ENCODE measurements at regions not wholly inside any gene's neighbourhood (a gene's known extent, or its start where the extent isn't known, plus 50 kb on each side); places are given as distances from the start of the nearest gene placed in this dataset.
"Not testable (repeated sequence)": the region's sequence is repeated elsewhere in the genome, so short reads cannot be mapped to it uniquely, and the experiment has no call there.

- POLR2A ChIA-PET (ENCODE audit: unreplicated experiment) = no interaction called here
- Histone ChIP-seq H4K20me1 (ENCODE audit: insufficient read depth) (no peaks in the 10 kb centered on the region), H2AFZ (no peak overlapping the region), H3K4me2 (no peak overlapping the region), H3K4me3 (no peak overlapping the region), H3K79me2 (ENCODE audit: low read depth) (no peaks in the 10 kb centered on the region), H3K9me2 (ENCODE audit: insufficient read depth) (no peaks in the 10 kb centered on the region), H3K27me3 (ENCODE audit: insufficient read depth, low read depth) (peaks cover 63% of the 10 kb centered on the region), H3K36me3 (ENCODE audit: low read depth) (no peaks in the 10 kb centered on the region), H3F3A (ENCODE audit: insufficient read depth, low read depth) (no peaks in the 10 kb centered on the region), H3K27ac (no peak overlapping the region), H3K9me3 (ENCODE audit: insufficient read depth, low read depth) (no peaks in the 10 kb centered on the region), H3K4me1 (replicated peaks; ENCODE audit: insufficient read depth) (no peaks in the 10 kb centered on the region)
- BruUV-seq (replicated peaks) = no TSS peak
- no peak for TF ChIP-seq CTCF (conservative IDR thresholded peaks at IDR 0.05)
- no peak for TF ChIP-seq EZH2 (IDR thresholded peaks at IDR 0.05; ENCODE audit: low read depth)
- no peak for DNase-seq
- intact Hi-C loops (cut with micrococcal nuclease; ENCODE audit: unreplicated experiment) = no loop called here
- CTCF ChIA-PET = no interaction called here
Measured at GRCh38 chr17:5895276-5895675, 174.9 kb upstream of the WSCD1 start.

- H3K4me1 ChIP-seq (replicated peaks; ENCODE audit: insufficient read depth) = no peaks in the 10 kb centered on the region
- no peaks in the 10 kb centered on the region for H3K9me2 ChIP-seq (ENCODE audit: insufficient read depth)
- no peaks in the 10 kb centered on the region for H3K79me2 ChIP-seq (ENCODE audit: low read depth)
- no peak overlapping the region for H2AFZ ChIP-seq
- ChIA-PET CTCF (no interaction called here), POLR2A (ENCODE audit: unreplicated experiment) (no interaction called here)
- H3K36me3 ChIP-seq (ENCODE audit: low read depth) = no peaks in the 10 kb centered on the region
- H3K4me3 ChIP-seq = no peak overlapping the region
- intact Hi-C loops (cut with micrococcal nuclease; ENCODE audit: unreplicated experiment) = no loop called here
- H3K4me2 ChIP-seq = no peak overlapping the region
- no peak for TF ChIP-seq EZH2 (IDR thresholded peaks at IDR 0.05; ENCODE audit: low read depth)
- no peak for TF ChIP-seq CTCF (conservative IDR thresholded peaks at IDR 0.05)
- no peaks in the 10 kb centered on the region for H4K20me1 ChIP-seq (ENCODE audit: insufficient read depth)
- DNase-seq = no peak
- no TSS peak for BruUV-seq (replicated peaks)
- H3F3A ChIP-seq (ENCODE audit: insufficient read depth, low read depth) = no peaks in the 10 kb centered on the region
- H3K27ac ChIP-seq = no peak overlapping the region
- H3K27me3 ChIP-seq (ENCODE audit: insufficient read depth, low read depth) = peaks cover 70% of the 10 kb centered on the region
- H3K9me3 ChIP-seq (ENCODE audit: insufficient read depth, low read depth) = no peaks in the 10 kb centered on the region
Measured at GRCh38 chr17:5896215-5896614, 174.0 kb upstream of the WSCD1 start.

GRCh38 chr17:5897275-5897911 lies 172.8 kb upstream of the WSCD1 start:
- H3K27ac ChIP-seq = no peak overlapping the region
- no peaks in the 10 kb centered on the region for H3K9me3 ChIP-seq (ENCODE audit: insufficient read depth, low read depth)
- H3K4me1 ChIP-seq (replicated peaks; ENCODE audit: insufficient read depth) = no peaks in the 10 kb centered on the region
- no peaks in the 10 kb centered on the region for H3K9me2 ChIP-seq (ENCODE audit: insufficient read depth)
- no peak overlapping the region for H2AFZ ChIP-seq
- intact Hi-C loops (cut with micrococcal nuclease; ENCODE audit: unreplicated experiment) = no loop called here
- no peaks in the 10 kb centered on the region for H4K20me1 ChIP-seq (ENCODE audit: insufficient read depth)
- H3K36me3 ChIP-seq (ENCODE audit: low read depth) = no peaks in the 10 kb centered on the region
- no peaks in the 10 kb centered on the region for H3K79me2 ChIP-seq (ENCODE audit: low read depth)
- H3K4me3 ChIP-seq = no peak overlapping the region
- ChIA-PET CTCF (no interaction called here), POLR2A (ENCODE audit: unreplicated experiment) (no interaction called here)
- no peak for TF ChIP-seq CTCF (conservative IDR thresholded peaks at IDR 0.05)
- no peak for TF ChIP-seq EZH2 (IDR thresholded peaks at IDR 0.05; ENCODE audit: low read depth)
- no TSS peak for BruUV-seq (replicated peaks)
- H3K27me3 ChIP-seq (ENCODE audit: insufficient read depth, low read depth) = peaks cover 74% of the 10 kb centered on the region
- no peak overlapping the region for H3K4me2 ChIP-seq
- H3F3A ChIP-seq (ENCODE audit: insufficient read depth, low read depth) = no peaks in the 10 kb centered on the region
- DNase-seq = no peak

- intact Hi-C loops (cut with micrococcal nuclease; ENCODE audit: unreplicated experiment) = not testable (repeated sequence)
Measured at GRCh38 chr17:5897981-5898380, 172.2 kb upstream of the WSCD1 start.

More at GRCh38 chr17:5897981-5898380, 172.2 kb upstream of the WSCD1 start:
- H3F3A ChIP-seq (ENCODE audit: insufficient read depth, low read depth); H3K4me3 ChIP-seq; DNase-seq; CTCF ChIA-PET; H3K9me2 ChIP-seq (ENCODE audit: insufficient read depth); H3K9me3 ChIP-seq (ENCODE audit: insufficient read depth, low read depth); BruUV-seq (replicated peaks); H4K20me1 ChIP-seq (ENCODE audit: insufficient read depth); H3K4me1 ChIP-seq (replicated peaks; ENCODE audit: insufficient read depth); H2AFZ ChIP-seq; H3K36me3 ChIP-seq (ENCODE audit: low read depth); H3K27ac ChIP-seq; H3K4me2 ChIP-seq; H3K79me2 ChIP-seq (ENCODE audit: low read depth); POLR2A ChIA-PET (ENCODE audit: unreplicated experiment): not testable (repeated sequence)
- H3K27me3 ChIP-seq (ENCODE audit: insufficient read depth, low read depth) = peaks cover 74% of the 10 kb centered on the region
